ENCODE measurements at regions not wholly inside any gene's neighbourhood (a gene's known extent, or its start where the extent isn't known, plus 50 kb on each side); places are given as distances from the start of the nearest gene placed in this dataset.

DNA sequence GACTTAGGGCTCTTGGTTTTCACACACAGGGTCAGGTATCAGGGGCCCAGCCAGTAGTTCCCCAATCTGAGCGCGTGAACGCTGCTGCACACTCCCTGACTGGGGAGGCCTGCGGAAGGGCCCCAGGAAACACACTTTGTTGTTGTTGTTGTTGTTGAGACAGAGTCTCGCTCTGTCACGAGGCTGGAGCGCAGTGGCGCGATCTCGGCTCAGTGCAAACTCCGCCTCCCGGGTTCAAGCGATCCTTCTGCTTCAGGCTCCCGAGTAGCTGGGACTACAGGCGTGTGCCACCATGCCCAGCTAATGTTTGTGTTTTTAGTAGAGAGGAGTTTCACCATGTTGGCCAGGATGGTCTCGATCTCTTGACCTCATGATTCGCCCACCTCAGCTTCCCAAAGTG is 190.4 kb upstream of the GPR12 start:
- WGBS, 2 donors (ENCODE audit: low coverage in 1 of 2): no CpG with 5 or more reads among the region's 17 CpGs
- TF ChIP-seq EP300 (IDR thresholded peaks at IDR 0.05) (no peak), POLR2A (IDR thresholded peaks at IDR 0.05) (no peak), POLR2AphosphoS5 (IDR thresholded peaks at IDR 0.05) (no peak)
- TF ChIP-seq, protein P1, sequence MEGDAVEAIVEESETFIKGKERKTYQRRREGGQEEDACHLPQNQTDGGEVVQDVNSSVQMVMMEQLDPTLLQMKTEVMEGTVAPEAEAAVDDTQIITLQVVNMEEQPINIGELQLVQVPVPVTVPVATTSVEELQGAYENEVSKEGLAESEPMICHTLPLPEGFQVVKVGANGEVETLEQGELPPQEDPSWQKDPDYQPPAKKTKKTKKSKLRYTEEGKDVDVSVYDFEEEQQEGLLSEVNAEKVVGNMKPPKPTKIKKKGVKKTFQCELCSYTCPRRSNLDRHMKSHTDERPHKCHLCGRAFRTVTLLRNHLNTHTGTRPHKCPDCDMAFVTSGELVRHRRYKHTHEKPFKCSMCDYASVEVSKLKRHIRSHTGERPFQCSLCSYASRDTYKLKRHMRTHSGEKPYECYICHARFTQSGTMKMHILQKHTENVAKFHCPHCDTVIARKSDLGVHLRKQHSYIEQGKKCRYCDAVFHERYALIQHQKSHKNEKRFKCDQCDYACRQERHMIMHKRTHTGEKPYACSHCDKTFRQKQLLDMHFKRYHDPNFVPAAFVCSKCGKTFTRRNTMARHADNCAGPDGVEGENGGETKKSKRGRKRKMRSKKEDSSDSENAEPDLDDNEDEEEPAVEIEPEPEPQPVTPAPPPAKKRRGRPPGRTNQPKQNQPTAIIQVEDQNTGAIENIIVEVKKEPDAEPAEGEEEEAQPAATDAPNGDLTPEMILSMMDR (IDR thresholded peaks at IDR 0.05): no peak

DNA sequence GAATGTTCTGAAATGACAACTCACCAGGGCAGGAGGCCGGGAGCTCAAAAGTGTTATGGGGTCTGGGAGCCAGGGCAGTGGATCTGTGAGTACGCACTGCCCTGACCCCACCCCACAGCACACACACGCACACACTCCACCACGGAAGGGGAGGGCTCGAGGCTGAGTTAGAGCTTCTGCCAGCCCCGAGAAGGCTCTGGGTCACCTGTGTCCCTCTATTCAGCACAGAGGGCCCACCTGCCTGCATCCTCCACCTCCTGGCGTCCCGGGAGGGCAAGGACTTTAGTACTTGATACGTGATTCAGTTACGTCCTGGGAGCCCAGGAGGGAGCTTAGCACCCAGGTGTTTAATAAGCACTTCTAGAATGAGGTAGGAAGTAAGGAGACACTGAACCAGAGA is 190.0 kb upstream of the GPR12 start:
- 40% methylated on average over 1 of the region's 10 CpGs; no CpG with 5 or more reads in 1 of the 2 donors for WGBS, 2 donors (ENCODE audit: low coverage in 1 of 2)

More for the DNA sequence above, 190.4 kb upstream of the GPR12 start:
- H3K9me3 ChIP-seq: no peaks in the 10 kb centered on the region
- H3K27me3 ChIP-seq: peaks cover 10% of the 10 kb centered on the region
- no peak overlapping the region for H3K27ac ChIP-seq
- H3K4me3 ChIP-seq: no peak overlapping the region
- ATAC-seq: no peak
- no peaks in the 10 kb centered on the region for H3K4me1 ChIP-seq
- no peaks in the 10 kb centered on the region for H3K36me3 ChIP-seq

DNA sequence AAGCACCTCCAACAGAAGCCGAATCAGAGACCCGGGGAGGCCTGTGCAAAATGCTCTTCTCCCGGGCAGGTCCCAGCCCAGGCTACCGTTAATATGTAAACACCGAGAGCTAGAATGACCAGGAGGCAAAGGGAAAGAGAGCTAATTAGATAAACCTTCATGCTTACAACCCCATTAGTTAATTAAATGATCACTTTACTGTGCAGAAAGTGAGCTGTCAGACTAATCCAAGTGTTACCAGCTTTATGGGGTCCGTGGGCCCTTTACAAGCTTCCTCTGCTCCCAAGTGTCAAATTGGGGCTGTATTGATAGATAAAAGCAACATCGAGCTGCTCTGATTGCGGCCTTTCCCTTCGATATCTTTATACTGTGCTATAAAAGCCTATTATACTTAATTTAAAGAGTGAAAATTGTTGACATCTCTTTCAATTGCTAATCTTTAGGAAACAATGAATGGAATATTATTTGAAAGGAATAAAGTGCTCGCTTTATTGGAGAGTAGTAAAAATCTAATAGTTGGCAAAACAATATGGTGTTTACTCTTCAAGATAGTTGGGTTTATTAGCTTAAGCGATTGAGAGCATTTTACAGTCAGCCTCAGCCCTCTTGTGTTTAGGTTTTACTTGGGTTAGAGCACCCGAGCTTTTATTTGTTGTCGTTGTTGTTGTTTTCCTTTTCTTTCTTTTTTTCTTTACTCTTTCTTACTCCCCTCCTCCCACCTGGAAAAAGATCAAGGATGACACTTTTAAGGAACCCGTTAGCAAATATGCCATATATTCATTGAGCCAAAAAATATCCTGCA is 189.3 kb upstream of the GPR12 start:
- no peak for ATAC-seq
- Histone ChIP-seq H3K27me3 (peaks cover 8% of the 10 kb centered on the region), H3K4me3 (no peak overlapping the region), H3K36me3 (no peaks in the 10 kb centered on the region), H3K9me3 (no peaks in the 10 kb centered on the region), H3K27ac (no peak overlapping the region), H3K4me1 (no peaks in the 10 kb centered on the region)
- WGBS, 2 donors (ENCODE audit: low coverage in 1 of 2): 67 to 71% methylated on average over 12 to 14 of the region's 14 CpGs
- TF ChIP-seq POLR2A (IDR thresholded peaks at IDR 0.05) (no peak), EP300 (IDR thresholded peaks at IDR 0.05) (no peak), POLR2AphosphoS5 (IDR thresholded peaks at IDR 0.05) (no peak)
- TF ChIP-seq, protein P1 (IDR thresholded peaks at IDR 0.05): no peak

More for the DNA sequence above, 190.0 kb upstream of the GPR12 start:
- Histone ChIP-seq H3K9me3 (no peaks in the 10 kb centered on the region), H3K4me3 (no peak overlapping the region), H3K36me3 (no peaks in the 10 kb centered on the region), H3K27ac (no peak overlapping the region), H3K4me1 (no peaks in the 10 kb centered on the region), H3K27me3 (peaks cover 10% of the 10 kb centered on the region)
- TF ChIP-seq POLR2AphosphoS5 (IDR thresholded peaks at IDR 0.05) (no peak), POLR2A (IDR thresholded peaks at IDR 0.05) (no peak), EP300 (IDR thresholded peaks at IDR 0.05) (no peak)
- TF ChIP-seq, protein P1 (IDR thresholded peaks at IDR 0.05): no peak
- ATAC-seq: no peak

DNA sequence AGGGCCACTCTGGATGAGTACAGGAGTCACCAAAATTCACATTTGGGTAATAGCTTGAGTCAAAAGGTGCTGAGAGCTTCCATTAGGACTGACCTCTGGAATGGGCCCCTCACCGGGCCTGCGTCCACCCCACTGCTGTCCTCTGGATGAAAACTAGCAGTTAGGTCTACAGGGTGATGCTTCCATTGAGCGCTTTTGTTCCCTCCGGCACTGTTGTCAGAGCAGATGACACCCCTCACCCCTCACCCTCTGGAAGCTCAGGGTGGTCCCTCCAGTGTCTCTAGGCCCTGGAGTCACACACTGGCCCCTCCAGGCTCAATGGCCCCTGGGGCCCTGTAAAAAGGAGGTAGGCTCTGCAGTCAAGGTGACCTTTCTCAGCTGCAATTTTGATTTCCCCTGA is 187.8 kb upstream of the GPR12 start:
- H3K9me3 ChIP-seq: no peaks in the 10 kb centered on the region
- 80 to 100% methylated on average over 1 of the region's 4 CpGs for WGBS, 2 donors (ENCODE audit: low coverage in 1 of 2)
- H3K4me3 ChIP-seq: no peak overlapping the region
- no peak overlapping the region for H3K27ac ChIP-seq
- no peaks in the 10 kb centered on the region for H3K36me3 ChIP-seq
- TF ChIP-seq, protein P1 (IDR thresholded peaks at IDR 0.05): no peak
- no peak for TF ChIP-seq EP300 (IDR thresholded peaks at IDR 0.05)
- no peak for TF ChIP-seq POLR2A (IDR thresholded peaks at IDR 0.05)
- no peak for TF ChIP-seq POLR2AphosphoS5 (IDR thresholded peaks at IDR 0.05)
- ATAC-seq: no peak
- H3K4me1 ChIP-seq: no peaks in the 10 kb centered on the region
- H3K27me3 ChIP-seq: no peaks in the 10 kb centered on the region

Data from gastroesophageal sphincter (tissue), 4 donors.